Renal cortical epithelial cell (primary cell): ENCODE measurements at regions not wholly inside any gene's neighbourhood (a gene's known extent, or its start where the extent isn't known, plus 50 kb on each side); places are given as distances from the start of the nearest gene placed in this dataset.
"Not testable (repeated sequence)": the region's sequence is repeated elsewhere in the genome, so short reads cannot be mapped to it uniquely, and the experiment has no call there.

Experiments
- DNase-seq: peaks from one replicate; pipeline ENCODE4 v3.0.0-alpha.2; 2011; ENCODE audit warnings: low read depth

DNA sequence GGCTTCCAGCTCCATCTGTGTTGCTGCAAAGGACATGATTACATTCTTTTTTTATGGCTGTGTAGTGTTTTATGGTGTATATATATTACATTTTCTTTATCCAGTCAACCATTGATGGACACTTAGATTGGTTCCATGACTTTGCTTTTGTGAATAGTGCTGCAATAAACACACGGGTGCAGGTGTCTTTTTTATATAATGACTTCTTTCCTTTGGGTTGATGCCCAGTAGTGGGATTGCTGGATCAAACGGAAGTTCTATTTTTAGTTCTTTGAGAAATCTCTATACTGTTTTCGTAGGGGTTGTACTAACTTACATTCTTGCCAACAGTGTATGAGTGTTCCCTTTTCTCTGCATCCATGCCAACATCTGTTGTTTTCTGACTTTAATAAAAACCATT, 189.7 kb downstream of the ACTR3B start:
- DNase-seq, result no peak

- DNase-seq, result no peak
Observed at GRCh38 chr7:152949790-152950189, 190.2 kb downstream of the ACTR3B start.

GRCh38 chr7:152956006-152956405, 196.5 kb downstream of the ACTR3B start:
- no peak for DNase-seq

GRCh38 chr7:152959610-152960009, 200.1 kb downstream of the ACTR3B start:
- no peak for DNase-seq

DNA sequence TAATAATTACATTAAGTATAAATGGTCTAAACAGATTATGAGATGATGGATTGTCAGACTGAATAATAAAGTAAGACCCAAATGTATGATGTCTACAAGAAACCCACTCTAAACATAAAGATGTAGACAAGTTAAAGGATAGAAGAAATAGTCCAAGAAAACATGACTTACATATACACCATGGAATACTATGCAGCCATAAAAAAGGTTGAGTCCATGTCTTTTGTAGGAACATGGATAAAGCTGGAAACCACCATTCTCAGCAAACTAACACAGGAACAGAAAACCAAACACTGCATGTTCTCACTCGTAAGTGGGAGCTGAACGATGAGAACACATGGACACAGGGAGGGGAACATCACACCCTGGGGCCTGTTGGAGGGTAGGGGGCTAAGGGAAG, 202.2 kb downstream of the ACTR3B start:
- DNase-seq, result not testable (repeated sequence)

GRCh38 chr7:152966189-152966588, 206.6 kb downstream of the ACTR3B start:
- DNase-seq, result no peak

- DNase-seq, result peak; percentile 2
Observed at GRCh38 chr7:152967958-152968357, 208.4 kb downstream of the ACTR3B start.

DNA sequence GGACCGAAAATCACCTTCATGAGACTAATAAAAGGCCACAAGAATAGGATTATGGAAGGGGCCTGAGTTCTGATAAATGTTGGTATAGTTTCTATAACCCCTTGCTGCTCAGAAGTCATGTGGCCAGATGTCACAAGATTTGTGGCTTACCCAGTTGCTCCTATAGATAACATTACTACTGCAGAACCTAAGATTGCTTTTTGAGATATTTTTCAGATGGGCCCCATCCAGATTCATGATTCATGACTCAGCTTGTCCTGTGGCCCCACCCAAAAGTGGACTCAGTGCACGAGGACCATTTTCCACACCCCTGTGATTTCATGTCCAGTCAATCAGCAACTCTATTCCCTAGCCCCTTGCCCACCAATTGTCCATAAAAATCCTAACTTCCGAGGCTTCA, 209.0 kb downstream of the ACTR3B start:
- no peak for DNase-seq

DNA sequence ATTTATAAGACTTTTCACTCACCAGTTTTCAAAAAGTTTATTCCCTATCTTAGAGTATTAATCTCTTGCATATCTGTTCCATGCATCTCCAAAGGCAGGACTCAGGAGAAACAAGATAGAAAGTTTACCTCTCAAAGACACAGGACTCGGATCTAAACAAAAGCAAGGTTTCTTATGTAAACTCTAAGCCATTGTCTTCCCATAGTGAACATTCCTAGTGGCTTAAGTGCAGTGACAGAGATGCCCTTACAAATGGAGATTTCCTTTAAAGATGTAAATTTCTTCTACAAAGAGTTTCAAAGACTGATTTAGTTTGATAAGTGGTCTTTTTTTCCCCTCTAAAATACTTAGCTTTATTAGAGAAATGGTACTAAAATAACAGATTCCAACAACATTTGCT, 209.8 kb downstream of the ACTR3B start:
- DNase-seq, result no peak

DNA sequence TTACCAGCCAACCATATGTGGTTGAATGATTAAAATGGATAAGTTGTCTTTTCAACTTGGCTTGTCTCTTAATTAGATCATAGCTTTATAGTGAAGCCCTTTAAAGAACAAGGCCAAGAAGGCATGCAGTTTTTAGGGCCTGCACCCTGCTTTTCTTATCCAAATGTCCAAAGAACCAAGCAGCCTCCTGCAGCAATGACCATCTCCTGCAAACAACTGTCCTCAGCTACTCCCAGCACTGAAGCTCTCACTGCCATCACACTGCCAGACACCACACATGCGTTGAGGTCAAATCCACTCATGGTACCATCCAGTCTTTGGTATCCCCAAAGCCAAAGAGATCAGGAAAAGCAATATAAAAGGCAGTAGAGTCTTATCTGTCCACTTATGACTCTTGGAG, 210.3 kb downstream of the ACTR3B start:
- no peak for DNase-seq

DNA sequence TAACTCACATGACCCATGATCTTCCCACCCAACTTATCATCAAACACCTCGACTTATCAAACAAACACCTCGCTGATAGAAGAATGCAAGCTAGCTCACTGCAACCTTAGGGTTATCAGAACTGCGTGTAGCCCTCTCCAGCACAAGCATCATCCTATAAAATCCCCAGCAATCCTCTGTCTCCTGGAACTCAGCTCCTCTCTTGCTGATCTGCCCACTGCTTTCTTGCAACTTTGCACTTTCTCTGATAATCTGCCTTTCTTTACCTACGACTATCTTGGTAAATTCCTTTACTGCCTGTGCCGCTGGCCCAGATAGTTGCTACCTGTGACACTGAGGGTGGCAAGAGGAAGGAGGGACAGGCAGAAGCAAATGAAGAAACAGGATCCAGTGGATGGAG, 210.9 kb downstream of the ACTR3B start:
- DNase-seq, result no peak

GRCh38 chr7:152974577-152974976, 215.0 kb downstream of the ACTR3B start:
- DNase-seq, result no peak

DNA sequence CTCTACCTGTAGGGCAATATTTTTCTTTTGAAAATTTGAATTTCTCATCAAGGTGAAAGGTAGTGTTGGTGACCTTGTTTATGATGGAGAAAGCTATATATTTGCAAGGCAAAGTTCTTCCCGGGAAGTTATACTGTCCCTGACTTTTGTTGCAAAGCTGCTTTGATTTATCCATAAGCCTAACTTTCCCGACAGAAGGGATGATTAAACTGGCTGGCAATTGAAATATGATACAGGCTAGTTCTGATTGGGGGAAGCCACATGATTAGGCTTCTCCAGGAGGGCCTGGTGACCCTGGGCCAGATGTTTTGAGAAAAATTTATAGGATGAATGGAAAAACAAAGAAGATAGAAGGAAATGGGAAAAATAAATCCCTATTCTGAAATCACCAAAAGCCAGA, 215.5 kb downstream of the ACTR3B start:
- no peak for DNase-seq

DNA sequence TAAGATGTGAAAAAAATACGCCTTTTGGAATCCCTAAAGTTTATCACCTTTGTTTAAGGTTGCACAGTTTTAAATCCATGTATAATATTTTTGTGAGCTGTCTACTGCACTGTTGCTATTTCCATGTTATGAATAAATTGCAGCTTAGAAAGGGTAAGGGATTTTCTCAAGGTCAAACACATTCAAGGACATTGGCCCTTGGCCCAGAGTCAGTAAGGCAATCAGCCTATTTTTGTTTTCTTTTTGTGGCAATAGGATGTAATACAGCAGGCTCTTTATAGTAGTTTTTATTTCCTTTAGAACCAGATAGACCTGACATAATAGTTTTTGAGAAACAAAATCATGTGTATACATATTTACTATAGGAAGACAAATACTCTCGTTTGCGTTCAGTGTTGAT, 219.8 kb downstream of the ACTR3B start:
- DNase-seq, result no peak

DNA sequence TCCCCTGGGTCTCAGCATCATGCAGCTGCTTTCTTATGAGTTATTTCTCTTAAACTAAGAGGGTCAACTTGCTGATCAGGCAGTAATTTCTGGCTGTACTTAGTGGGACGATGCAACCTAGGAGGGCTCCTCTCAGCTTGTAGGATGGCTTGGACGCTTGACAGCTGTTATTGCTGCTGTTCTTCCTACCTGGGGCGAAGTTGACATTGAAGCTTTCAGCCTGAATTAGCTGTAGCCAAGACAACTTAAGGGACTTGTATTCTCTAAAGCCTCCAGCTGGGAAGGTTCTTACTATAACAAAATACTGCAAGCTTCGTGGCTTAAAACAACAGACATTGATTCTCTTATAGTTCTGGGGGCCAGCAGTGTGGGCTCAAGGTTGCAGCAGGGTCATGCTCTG, 224.9 kb downstream of the ACTR3B start:
- DNase-seq, result no peak

DNA sequence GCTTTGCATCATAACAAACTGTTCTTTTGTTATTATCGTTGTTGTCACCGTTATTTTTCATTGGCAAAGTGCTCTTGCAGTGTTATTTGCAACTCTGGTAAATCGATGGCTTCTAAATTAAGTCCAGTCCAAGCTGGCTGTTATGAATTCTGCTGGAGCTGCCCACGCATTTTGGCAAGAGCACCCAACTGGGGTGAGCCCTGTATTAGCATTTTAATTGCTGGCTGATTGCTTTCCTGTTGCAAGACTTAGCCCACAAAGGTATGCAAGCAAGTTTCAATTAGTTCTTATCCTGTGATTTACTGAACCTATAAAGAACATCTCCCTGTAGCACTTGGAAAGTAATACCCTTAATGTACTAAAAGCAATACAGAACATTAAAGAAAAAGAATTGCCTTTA, 226.8 kb downstream of the ACTR3B start:
- peak; percentile 79 for DNase-seq

- DNase-seq, result no peak
Observed at GRCh38 chr7:152987656-152988055, 228.1 kb downstream of the ACTR3B start.

DNA sequence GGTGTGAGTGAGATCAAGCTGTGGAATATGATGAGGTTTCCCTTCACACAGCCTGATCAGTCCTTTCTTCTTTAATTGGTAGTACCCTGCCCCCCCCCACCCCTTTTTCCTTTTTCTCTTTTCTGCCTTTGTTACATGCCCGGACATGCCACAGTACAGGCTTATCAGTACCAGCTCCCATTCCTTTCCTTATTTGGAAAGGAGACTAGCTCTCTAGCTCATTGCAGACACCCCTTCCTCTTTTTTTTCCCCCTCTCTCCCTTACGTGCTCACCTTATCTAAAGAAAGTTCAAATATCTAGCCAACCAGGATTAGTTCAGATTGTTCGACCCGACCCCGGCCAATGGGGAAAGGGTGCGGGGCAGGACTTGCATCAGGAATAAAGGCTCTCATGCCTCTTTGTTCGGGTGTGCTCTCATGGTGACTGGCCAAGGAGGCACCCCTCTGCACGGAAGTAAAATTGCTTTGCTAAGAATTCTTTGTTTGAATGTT, 230.4 kb downstream of the ACTR3B start:
- DNase-seq, result no peak

DNA sequence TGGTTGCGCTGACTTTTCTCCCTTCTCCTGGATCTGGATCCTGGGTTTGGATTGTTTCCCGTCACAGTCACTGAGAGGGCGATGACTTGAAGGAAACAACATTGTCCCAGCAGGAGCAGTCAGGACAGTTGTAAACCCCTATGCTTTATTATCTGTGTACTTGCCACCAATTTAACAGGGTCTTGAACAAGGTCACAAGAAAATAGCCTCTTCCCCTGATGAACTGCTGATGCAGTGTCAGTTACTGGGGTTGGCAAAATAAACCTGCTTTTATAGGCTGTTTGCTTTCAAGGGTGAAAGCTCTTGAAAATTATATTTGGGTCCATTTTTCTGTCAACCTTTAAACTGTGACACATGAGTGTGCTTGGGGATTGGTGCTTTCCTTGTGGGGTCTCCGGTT, 238.9 kb downstream of the ACTR3B start:
- DNase-seq, result no peak

GRCh38 chr7:153002115-153002514, 242.6 kb downstream of the ACTR3B start:
- DNase-seq, result no peak

DNA sequence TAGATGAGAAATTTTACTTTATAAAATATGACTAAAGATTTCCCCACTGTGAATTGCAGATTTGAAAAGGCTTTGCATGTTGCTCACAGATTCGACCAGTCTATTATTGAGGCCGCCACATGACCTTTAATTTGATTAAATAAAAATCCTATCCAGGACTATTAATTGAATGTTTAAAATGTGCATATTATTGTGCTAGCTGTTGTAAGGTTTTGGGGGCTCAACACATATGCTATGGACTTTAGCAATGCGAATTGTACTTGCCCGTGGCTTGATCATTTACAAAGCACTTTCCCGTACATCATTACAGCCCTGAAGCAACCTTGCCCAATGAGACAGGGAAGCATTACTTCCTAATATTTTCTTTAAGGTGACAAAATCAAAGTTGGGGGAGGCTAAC, 243.0 kb downstream of the ACTR3B start:
- no peak for DNase-seq

DNA sequence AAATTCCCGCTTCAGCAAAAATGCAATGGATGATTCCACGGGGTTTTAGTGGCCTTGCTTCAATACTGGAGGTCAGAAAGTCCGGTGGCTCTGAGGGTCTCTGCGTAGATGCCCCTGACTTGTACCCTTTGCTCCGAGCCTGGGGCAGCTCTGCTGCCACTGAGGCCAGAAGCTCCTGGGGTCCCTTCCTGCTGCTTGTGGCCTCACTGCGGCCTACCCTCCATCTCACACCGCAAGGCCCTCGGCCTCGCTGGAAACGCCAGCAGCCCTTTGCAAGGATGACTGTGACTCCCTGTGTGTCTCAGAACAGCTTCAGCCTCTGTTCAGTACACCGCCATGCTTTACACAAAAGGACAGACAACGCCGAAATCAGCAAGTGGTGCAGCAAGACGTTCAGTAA, 244.8 kb downstream of the ACTR3B start:
- no peak for DNase-seq

GRCh38 chr7:153005750-153006435, 246.3 kb downstream of the ACTR3B start:
- DNase-seq, result no peak

- DNase-seq, result no peak
Observed at GRCh38 chr7:153006452-153006851, 246.9 kb downstream of the ACTR3B start.
